Neural crest cell (in vitro differentiated cells): ENCODE measurements at regions not wholly inside any gene's neighbourhood (a gene's known extent, or its start where the extent isn't known, plus 50 kb on each side); places are given as distances from the start of the nearest gene placed in this dataset.

ENCODE experiments used
- DNase-seq: peaks from one replicate; pipeline ENCODE4 v3.0.0; 2021; ENCODE audit warnings: low read depth, mixed read lengths, low spot score
- H3K27ac Mint-ChIP-seq: one replicate; pipeline ENCODE4 v1.8.0; 2021; ENCODE audit warnings: mild to moderate bottlenecking, mixed read lengths; ENCODE audit not compliant: unreplicated experiment
- H3K27me3 Mint-ChIP-seq: 2 replicates; pipeline ENCODE4 v1.8.0; 2021; ENCODE audit warnings: low read depth, mild to moderate bottlenecking, mixed read lengths
- H3K36me3 Mint-ChIP-seq: 2 replicates; pipeline ENCODE4 v1.8.0; 2021; ENCODE audit warnings: low read depth, mild to moderate bottlenecking, mixed read lengths
- H3K4me1 Mint-ChIP-seq: 2 replicates; pipeline ENCODE4 v1.8.0; 2021; ENCODE audit warnings: mixed read lengths
- H3K4me3 Mint-ChIP-seq: one replicate; pipeline ENCODE4 v1.8.0; 2021; ENCODE audit warnings: mild to moderate bottlenecking, mixed read lengths
- H3K9me3 Mint-ChIP-seq: 2 replicates; pipeline ENCODE4 v1.8.0; 2021; ENCODE audit warnings: mixed read lengths
- CTCF ChIP-seq: fragments of 200-600 bp; sonication (generic); conservative IDR thresholded peaks from 2 replicates; pipeline ENCODE4 v1.5.0; 2021; ENCODE audit warnings: antibody characterized with exemption, mild to moderate bottlenecking

GRCh38 chr7:116432527-116432916 lies 67.0 kb upstream of the CAV2 start:
- no peak for DNase-seq
- Mint-ChIP-seq H3K27me3 (no peaks in the 10 kb centered on the region), H3K36me3 (no peaks in the 10 kb centered on the region), H3K9me3 (no peaks in the 10 kb centered on the region), H3K4me3 (no peak overlapping the region), H3K4me1 (no peaks in the 10 kb centered on the region), H3K27ac (no peak overlapping the region)
- no peak for TF ChIP-seq CTCF

GRCh38 chr7:116433246-116433645 lies 66.3 kb upstream of the CAV2 start:
- H3K27ac Mint-ChIP-seq: no peak overlapping the region
- no peak overlapping the region for H3K4me3 Mint-ChIP-seq
- no peaks in the 10 kb centered on the region for H3K9me3 Mint-ChIP-seq
- no peak for DNase-seq
- TF ChIP-seq CTCF: no peak
- no peaks in the 10 kb centered on the region for H3K27me3 Mint-ChIP-seq
- no peaks in the 10 kb centered on the region for H3K36me3 Mint-ChIP-seq
- no peaks in the 10 kb centered on the region for H3K4me1 Mint-ChIP-seq

GRCh38 chr7:116434820-116435341 lies 64.7 kb upstream of the CAV2 start:
- Mint-ChIP-seq H3K4me1 (no peaks in the 10 kb centered on the region), H3K9me3 (peaks cover 3% of the 10 kb centered on the region), H3K36me3 (no peaks in the 10 kb centered on the region), H3K4me3 (no peak overlapping the region), H3K27me3 (no peaks in the 10 kb centered on the region), H3K27ac (no peak overlapping the region)
- DNase-seq: no peak
- no peak for TF ChIP-seq CTCF

GRCh38 chr7:116436305-116436826 lies 63.2 kb upstream of the CAV2 start:
- Mint-ChIP-seq H3K27me3 (no peaks in the 10 kb centered on the region), H3K36me3 (no peaks in the 10 kb centered on the region)

GRCh38 chr7:116438267-116438666 lies 61.3 kb upstream of the CAV2 start:
- no peaks in the 10 kb centered on the region for H3K36me3 Mint-ChIP-seq
- no peak overlapping the region for H3K27ac Mint-ChIP-seq
- H3K9me3 Mint-ChIP-seq: peaks cover 3% of the 10 kb centered on the region
- TF ChIP-seq CTCF: no peak
- H3K4me3 Mint-ChIP-seq: no peak overlapping the region
- no peaks in the 10 kb centered on the region for H3K4me1 Mint-ChIP-seq
- no peak for DNase-seq
- no peaks in the 10 kb centered on the region for H3K27me3 Mint-ChIP-seq

More at GRCh38 chr7:116436305-116436826, 63.2 kb upstream of the CAV2 start:
- peaks cover 3% of the 10 kb centered on the region for H3K9me3 Mint-ChIP-seq
- no peaks in the 10 kb centered on the region for H3K4me1 Mint-ChIP-seq
- H3K4me3 Mint-ChIP-seq: no peak overlapping the region
- no peak for DNase-seq
- H3K27ac Mint-ChIP-seq: no peak overlapping the region
- no peak for TF ChIP-seq CTCF
